Hepatocyte (in vitro differentiated cells): ENCODE measurements at regions not wholly inside any gene's neighbourhood (a gene's known extent, or its start where the extent isn't known, plus 50 kb on each side); places are given as distances from the start of the nearest gene placed in this dataset.

ENCODE experiments used
- EZH2phosphoT487 ChIP-seq: fragments of 200-600 bp; sonication (generic); IDR thresholded peaks from one replicate; pipeline ENCODE4 v1.6.1; 2018; ENCODE audit warnings: antibody characterized with exemption, mild to moderate bottlenecking, low read depth, moderate library complexity; ENCODE audit not compliant: unreplicated experiment, severe bottlenecking
- TF ChIP-seq, protein P1 (sequence below): fragments of 200-600 bp; sonication (generic); IDR thresholded peaks from 2 replicates; pipeline ENCODE4 v1.5.1; 2016; ENCODE audit warnings: antibody characterized with exemption, mild to moderate bottlenecking; ENCODE audit not compliant: poor library complexity

DNA sequence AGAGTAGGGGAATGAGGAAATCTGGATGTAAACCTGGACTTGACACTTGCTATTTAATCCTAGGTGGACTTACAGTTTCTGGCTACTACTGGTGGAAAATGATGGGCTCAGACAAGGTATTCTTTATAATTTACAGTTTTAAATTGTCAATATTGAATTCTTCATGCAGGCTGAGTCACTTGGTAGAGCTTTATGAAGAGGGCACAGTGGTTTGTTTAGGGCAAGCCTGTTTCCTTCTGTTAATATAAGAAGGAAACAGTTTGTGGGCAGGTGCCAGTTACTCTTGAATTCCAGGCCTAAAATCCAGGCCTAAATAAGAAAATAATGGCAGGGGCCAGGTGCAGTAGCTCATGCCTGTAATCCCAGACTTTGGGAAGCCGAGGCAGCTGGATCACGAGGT lies 355.8 kb upstream of the RGS6 start:
- TF ChIP-seq, protein P1, sequence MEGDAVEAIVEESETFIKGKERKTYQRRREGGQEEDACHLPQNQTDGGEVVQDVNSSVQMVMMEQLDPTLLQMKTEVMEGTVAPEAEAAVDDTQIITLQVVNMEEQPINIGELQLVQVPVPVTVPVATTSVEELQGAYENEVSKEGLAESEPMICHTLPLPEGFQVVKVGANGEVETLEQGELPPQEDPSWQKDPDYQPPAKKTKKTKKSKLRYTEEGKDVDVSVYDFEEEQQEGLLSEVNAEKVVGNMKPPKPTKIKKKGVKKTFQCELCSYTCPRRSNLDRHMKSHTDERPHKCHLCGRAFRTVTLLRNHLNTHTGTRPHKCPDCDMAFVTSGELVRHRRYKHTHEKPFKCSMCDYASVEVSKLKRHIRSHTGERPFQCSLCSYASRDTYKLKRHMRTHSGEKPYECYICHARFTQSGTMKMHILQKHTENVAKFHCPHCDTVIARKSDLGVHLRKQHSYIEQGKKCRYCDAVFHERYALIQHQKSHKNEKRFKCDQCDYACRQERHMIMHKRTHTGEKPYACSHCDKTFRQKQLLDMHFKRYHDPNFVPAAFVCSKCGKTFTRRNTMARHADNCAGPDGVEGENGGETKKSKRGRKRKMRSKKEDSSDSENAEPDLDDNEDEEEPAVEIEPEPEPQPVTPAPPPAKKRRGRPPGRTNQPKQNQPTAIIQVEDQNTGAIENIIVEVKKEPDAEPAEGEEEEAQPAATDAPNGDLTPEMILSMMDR = no peak
- TF ChIP-seq EZH2phosphoT487 = no peak
